A673 (cell line): ENCODE measurements at regions not wholly inside any gene's neighbourhood (a gene's known extent, or its start where the extent isn't known, plus 50 kb on each side); places are given as distances from the start of the nearest gene placed in this dataset.

ENCODE experiments used
- BruUV-seq: library from RNA; stranded (reverse); fragments of 400-500 nt; replicated peaks from 2 replicates; lab custom pipeline; 2021; lab: Mats Ljungman, UMichigan
- CTCF ChIA-PET: fragments of 300-600 bp; sonication (Branson Sonifier 250); formaldehyde crosslinking; loops from one replicate; lab custom pipeline; 2022; ENCODE audit warnings: antibody characterized with exemption; lab: Charles Lee
- POLR2A ChIA-PET: fragments of 300-600 bp; sonication (Branson Sonifier 250); formaldehyde crosslinking; loops from one replicate; lab custom pipeline; 2022; ENCODE audit warnings: antibody characterized with exemption; ENCODE audit not compliant: low non-redundant PET; lab: Charles Lee
- DNase-seq: peaks from one replicate; pipeline ENCODE4 v3.0.0-alpha.2; 2015; ENCODE audit warnings: low spot score
- H3K27ac ChIP-seq: fragments of 200-600 bp; sonication (generic); 2 replicates; pipeline ENCODE4 v1.5.1; 2016; ENCODE audit warnings: mixed run types, low read depth, mild to moderate bottlenecking, mixed read lengths, antibody characterized with exemption, low read length; ENCODE audit not compliant: poor library complexity, severe bottlenecking
- H3K27me3 ChIP-seq: fragments of 200-600 bp; sonication (generic); replicated peaks from 2 replicates; pipeline ENCODE4 v1.6.1; 2017; ENCODE audit warnings: mixed run types, low read depth, mild to moderate bottlenecking, mixed read lengths, antibody characterized with exemption, low read length; ENCODE audit not compliant: insufficient read depth, poor library complexity
- H3K36me3 ChIP-seq: fragments of 200-600 bp; sonication (generic); 2 replicates; pipeline ENCODE4 v1.6.1; 2016; ENCODE audit warnings: mixed run types, mild to moderate bottlenecking, mixed read lengths, antibody characterized with exemption, low read length; ENCODE audit not compliant: insufficient read depth, poor library complexity, severe bottlenecking
- H3K4me1 ChIP-seq: fragments of 200-600 bp; sonication (generic); 2 replicates; pipeline ENCODE4 v1.6.1; 2017; ENCODE audit warnings: mixed run types, mild to moderate bottlenecking, mixed read lengths, antibody characterized with exemption, low read length; ENCODE audit not compliant: insufficient read depth, poor library complexity, severe bottlenecking
- H3K4me3 ChIP-seq: fragments of 200-600 bp; sonication (generic); 2 replicates; pipeline ENCODE4 v1.5.1; 2016; ENCODE audit warnings: low read depth, mixed run types, mild to moderate bottlenecking, mixed read lengths, low read length; ENCODE audit not compliant: poor library complexity, severe bottlenecking
- H3K9me3 ChIP-seq: fragments of 200-600 bp; sonication (generic); 2 replicates; pipeline ENCODE4 v1.6.1; 2016; ENCODE audit warnings: mixed run types, low read depth, mild to moderate bottlenecking, mixed read lengths, antibody characterized with exemption, low read length; ENCODE audit not compliant: poor library complexity, severe bottlenecking
- EZH2 ChIP-seq: fragments of 200-600 bp; sonication (generic); IDR thresholded peaks from 2 replicates; pipeline ENCODE4 v1.6.1; 2017; ENCODE audit warnings: borderline replicate concordance, low read depth, mild to moderate bottlenecking, mixed read lengths, antibody characterized with exemption, low read length; ENCODE audit not compliant: poor library complexity, severe bottlenecking
- intact Hi-C: fragments of 100-400 bp; cut with micrococcal nuclease; formaldehyde crosslinking; loops from one replicate; pipeline ENCODE4 v1.10.0; 2022; ENCODE audit not compliant: unreplicated experiment
- TF ChIP-seq, protein P1 (sequence below): fragments of 300-800, 200-600 bp; sonication (generic); conservative IDR thresholded peaks from 2 replicates; pipeline ENCODE4 v1.5.1; 2017; ENCODE audit warnings: low read depth, mild to moderate bottlenecking, antibody characterized with exemption, low read length, moderate library complexity, mixed read lengths

DNA sequence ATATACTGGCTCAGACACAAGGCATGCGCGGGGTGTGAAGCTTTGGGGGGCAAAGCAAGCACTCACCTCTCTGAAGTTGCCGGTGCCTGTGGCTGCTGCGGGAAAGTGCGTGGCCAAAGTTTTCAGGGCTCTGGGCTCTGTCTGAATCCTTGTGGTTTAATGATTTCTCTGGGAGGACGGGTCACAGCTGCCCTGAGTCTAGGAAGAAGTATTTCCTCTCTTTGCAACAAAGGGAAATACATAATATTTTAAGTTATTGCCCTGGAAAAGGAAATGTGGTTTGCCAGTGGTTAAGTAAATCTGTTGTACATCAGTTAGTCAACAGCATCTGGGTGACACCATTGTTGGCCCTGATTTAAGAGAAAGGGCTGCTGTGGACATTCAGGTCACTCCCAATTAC, 56.7 kb upstream of the ZDBF2 start:
- no peak for DNase-seq
- no peak for TF ChIP-seq EZH2
- TF ChIP-seq, protein P1, sequence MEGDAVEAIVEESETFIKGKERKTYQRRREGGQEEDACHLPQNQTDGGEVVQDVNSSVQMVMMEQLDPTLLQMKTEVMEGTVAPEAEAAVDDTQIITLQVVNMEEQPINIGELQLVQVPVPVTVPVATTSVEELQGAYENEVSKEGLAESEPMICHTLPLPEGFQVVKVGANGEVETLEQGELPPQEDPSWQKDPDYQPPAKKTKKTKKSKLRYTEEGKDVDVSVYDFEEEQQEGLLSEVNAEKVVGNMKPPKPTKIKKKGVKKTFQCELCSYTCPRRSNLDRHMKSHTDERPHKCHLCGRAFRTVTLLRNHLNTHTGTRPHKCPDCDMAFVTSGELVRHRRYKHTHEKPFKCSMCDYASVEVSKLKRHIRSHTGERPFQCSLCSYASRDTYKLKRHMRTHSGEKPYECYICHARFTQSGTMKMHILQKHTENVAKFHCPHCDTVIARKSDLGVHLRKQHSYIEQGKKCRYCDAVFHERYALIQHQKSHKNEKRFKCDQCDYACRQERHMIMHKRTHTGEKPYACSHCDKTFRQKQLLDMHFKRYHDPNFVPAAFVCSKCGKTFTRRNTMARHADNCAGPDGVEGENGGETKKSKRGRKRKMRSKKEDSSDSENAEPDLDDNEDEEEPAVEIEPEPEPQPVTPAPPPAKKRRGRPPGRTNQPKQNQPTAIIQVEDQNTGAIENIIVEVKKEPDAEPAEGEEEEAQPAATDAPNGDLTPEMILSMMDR: no peak
- POLR2A ChIA-PET: no interaction called here
- H3K27ac ChIP-seq: no peak overlapping the region
- H3K4me3 ChIP-seq: no peak overlapping the region
- H3K36me3 ChIP-seq: no peaks in the 10 kb centered on the region
- no peaks in the 10 kb centered on the region for H3K9me3 ChIP-seq
- no peaks in the 10 kb centered on the region for H3K27me3 ChIP-seq
- intact Hi-C loops: no loop called here
- BruUV-seq: no TSS peak
- peaks cover 3% of the 10 kb centered on the region for H3K4me1 ChIP-seq
- CTCF ChIA-PET: no interaction called here

GRCh38 chr2:206218156-206218555, 56.3 kb upstream of the ZDBF2 start:
- Histone ChIP-seq H3K27me3 (no peaks in the 10 kb centered on the region), H3K9me3 (no peaks in the 10 kb centered on the region), H3K36me3 (no peaks in the 10 kb centered on the region), H3K4me3 (no peak overlapping the region), H3K4me1 (peaks cover 3% of the 10 kb centered on the region), H3K27ac (no peak overlapping the region)
- CTCF ChIA-PET: no interaction called here
- TF ChIP-seq, protein P1: no peak
- TF ChIP-seq EZH2: no peak
- POLR2A ChIA-PET: no interaction called here
- intact Hi-C loops: no loop called here
- DNase-seq: no peak
- BruUV-seq: no TSS peak

DNA sequence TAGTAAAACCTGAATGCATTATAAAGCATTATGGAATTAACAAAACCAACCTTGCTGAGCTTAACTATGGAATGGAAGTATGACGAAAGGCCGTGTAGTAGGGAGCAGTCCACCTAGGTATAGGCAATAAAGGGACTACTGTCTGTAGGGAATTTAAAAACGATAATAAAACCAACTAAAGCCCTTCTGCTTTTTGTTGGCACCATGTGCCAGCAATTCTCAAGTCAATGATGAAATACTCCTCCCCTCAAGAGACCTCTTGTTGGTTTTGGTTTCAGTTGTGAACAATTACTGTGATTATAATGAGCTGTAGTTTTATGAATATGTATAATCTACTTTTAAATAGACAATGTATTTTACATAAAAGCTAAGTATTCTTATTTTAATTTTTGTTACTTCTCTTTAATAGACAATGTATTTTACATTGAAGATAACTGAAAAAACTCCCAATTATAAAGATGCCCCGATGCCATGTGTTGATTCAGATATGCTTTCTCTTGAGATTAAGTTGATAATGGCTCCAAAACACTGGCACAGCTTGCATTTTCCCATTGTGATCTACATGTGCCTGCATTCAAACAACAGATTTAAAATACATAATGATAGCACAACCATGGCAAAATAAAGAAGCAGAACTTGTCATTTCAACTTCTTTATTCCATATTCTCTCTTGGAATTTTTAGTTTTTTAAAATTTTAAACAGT, 55.5 kb upstream of the ZDBF2 start:
- Histone ChIP-seq H3K27me3 (no peaks in the 10 kb centered on the region), H3K27ac (no peak overlapping the region), H3K4me1 (peaks cover 3% of the 10 kb centered on the region), H3K4me3 (no peak overlapping the region), H3K36me3 (no peaks in the 10 kb centered on the region), H3K9me3 (no peaks in the 10 kb centered on the region)
- intact Hi-C loops: no loop called here
- TF ChIP-seq EZH2: no peak
- TF ChIP-seq, protein P1: no peak
- peak; percentile 23 for DNase-seq
- BruUV-seq: no TSS peak
- CTCF ChIA-PET: no interaction called here
- POLR2A ChIA-PET: no interaction called here
